Endodermal cell (in vitro differentiated cells): ENCODE measurements at regions not wholly inside any gene's neighbourhood (a gene's known extent, or its start where the extent isn't known, plus 50 kb on each side); places are given as distances from the start of the nearest gene placed in this dataset.

Experiments used
- DNase-seq: peaks from one replicate; pipeline ENCODE4 v3.0.0-alpha.2; 2017
- H3K27ac ChIP-seq: 2 replicates; pipeline ENCODE4 v1.5.1; 2013; ENCODE audit warnings: mild to moderate bottlenecking, low read depth, low read length, moderate library complexity
- H3K27me3 ChIP-seq: 2 replicates; pipeline ENCODE4 v1.6.1; 2013; ENCODE audit warnings: mild to moderate bottlenecking, low read length, moderate library complexity; ENCODE audit not compliant: insufficient read depth, control insufficient read depth, poor library complexity, severe bottlenecking
- H3K36me3 ChIP-seq: 2 replicates; pipeline ENCODE4 v1.7.0; 2013; ENCODE audit warnings: mild to moderate bottlenecking, low read length, moderate library complexity; ENCODE audit not compliant: control insufficient read depth, insufficient read depth
- H3K4me1 ChIP-seq: one replicate; pipeline ENCODE4 v1.7.0; 2013; ENCODE audit warnings: low read length; ENCODE audit not compliant: control insufficient read depth, insufficient read depth
- H3K4me3 ChIP-seq: 2 replicates; pipeline ENCODE4 v1.5.1; 2013; ENCODE audit warnings: mild to moderate bottlenecking, low read length, moderate library complexity
- H3K9ac ChIP-seq: 2 replicates; pipeline ENCODE4 v1.6.1; 2013; ENCODE audit warnings: mild to moderate bottlenecking, low read length, moderate library complexity; ENCODE audit not compliant: poor library complexity, severe bottlenecking; ENCODE audit errors: extremely low read depth
- H3K9me3 ChIP-seq: 2 replicates; pipeline ENCODE4 v1.6.1; 2013; ENCODE audit warnings: mild to moderate bottlenecking, low read length, moderate library complexity; ENCODE audit not compliant: control insufficient read depth
- H3K27ac Mint-ChIP-seq: 2 replicates; pipeline ENCODE4 v1.8.0; 2020; ENCODE audit warnings: mixed read lengths
- H3K27me3 Mint-ChIP-seq: 2 replicates; pipeline ENCODE4 v1.8.0; 2021; ENCODE audit warnings: mild to moderate bottlenecking, mixed read lengths; ENCODE audit not compliant: insufficient read depth
- H3K36me3 Mint-ChIP-seq: 2 replicates; pipeline ENCODE4 v1.8.0; 2020; ENCODE audit warnings: low read depth, mixed read lengths
- H3K4me1 Mint-ChIP-seq: 2 replicates; pipeline ENCODE4 v1.8.0; 2020; ENCODE audit warnings: mixed read lengths
- H3K4me3 Mint-ChIP-seq: 2 replicates; pipeline ENCODE4 v1.8.0; 2020; ENCODE audit warnings: mild to moderate bottlenecking, moderate library complexity, mixed read lengths
- H3K9me3 Mint-ChIP-seq: 2 replicates; pipeline ENCODE4 v1.8.0; 2020; ENCODE audit warnings: mild to moderate bottlenecking, mixed read lengths
- WGBS, 2 experiments: methylation state at CpG; one replicate each; pipeline versions ENCODE4 v1.1.5 to v1.1.7; 2013; ENCODE audit warnings: missing lambda C conversion rate in 2 of 2, mixed read lengths in 1 of 2; ENCODE audit not compliant: insufficient coverage in 1 of 2, insufficient read length in 1 of 2; 5-methylcytosine and 5-hydroxymethylcytosine counted together
- TF ChIP-seq, protein P1 (sequence below): fragments of 200-600 bp; sonication (generic); conservative IDR thresholded peaks from 2 replicates; pipeline ENCODE4 v1.5.0; 2021; ENCODE audit warnings: antibody characterized with exemption, mild to moderate bottlenecking

DNA sequence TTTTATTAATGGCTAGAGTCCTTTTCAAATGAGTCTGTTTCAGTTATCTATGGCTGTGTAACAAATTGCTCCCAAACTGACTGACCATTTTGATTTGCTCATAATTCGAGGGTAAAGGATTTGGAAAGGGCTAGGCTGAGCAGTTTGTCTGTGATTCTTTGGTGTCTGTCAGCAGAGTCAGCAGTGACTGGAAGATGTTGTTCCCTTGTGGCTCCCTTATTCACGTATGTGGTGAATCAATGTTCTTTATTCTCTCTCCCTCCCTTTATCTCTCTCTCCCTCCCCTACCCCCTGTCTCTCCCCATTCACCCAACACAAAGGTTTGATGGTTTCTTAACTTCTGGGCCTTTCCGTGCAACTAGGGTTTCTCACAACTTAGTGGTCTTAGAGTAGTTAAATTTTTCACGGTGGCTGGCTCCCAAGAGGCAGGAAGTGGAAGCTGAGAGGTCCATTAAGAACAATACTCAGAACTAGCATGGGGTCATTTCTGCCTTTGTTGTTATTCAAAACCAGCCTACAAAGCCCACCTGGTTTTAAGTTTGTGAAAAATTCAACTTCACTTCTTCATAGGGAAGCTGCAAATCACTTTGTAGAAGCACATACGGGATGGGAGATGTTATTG lies 772.5 kb upstream of the SLITRK1 start:
- no peaks in the 10 kb centered on the region for H3K4me1 ChIP-seq
- Mint-ChIP-seq H3K4me1 (no peaks in the 10 kb centered on the region), H3K36me3 (peaks cover 7% of the 10 kb centered on the region), H3K9me3 (peaks cover 17% of the 10 kb centered on the region), H3K4me3 (no peak overlapping the region), H3K27ac (peak overlapping the region; percentile 83), H3K27me3 (no peaks in the 10 kb centered on the region)
- H3K9ac ChIP-seq = no peak overlapping the region
- no peaks in the 10 kb centered on the region for H3K36me3 ChIP-seq
- peak; percentile 79 for DNase-seq
- no peak overlapping the region for H3K4me3 ChIP-seq
- no peaks in the 10 kb centered on the region for H3K27me3 ChIP-seq
- TF ChIP-seq, protein P1, sequence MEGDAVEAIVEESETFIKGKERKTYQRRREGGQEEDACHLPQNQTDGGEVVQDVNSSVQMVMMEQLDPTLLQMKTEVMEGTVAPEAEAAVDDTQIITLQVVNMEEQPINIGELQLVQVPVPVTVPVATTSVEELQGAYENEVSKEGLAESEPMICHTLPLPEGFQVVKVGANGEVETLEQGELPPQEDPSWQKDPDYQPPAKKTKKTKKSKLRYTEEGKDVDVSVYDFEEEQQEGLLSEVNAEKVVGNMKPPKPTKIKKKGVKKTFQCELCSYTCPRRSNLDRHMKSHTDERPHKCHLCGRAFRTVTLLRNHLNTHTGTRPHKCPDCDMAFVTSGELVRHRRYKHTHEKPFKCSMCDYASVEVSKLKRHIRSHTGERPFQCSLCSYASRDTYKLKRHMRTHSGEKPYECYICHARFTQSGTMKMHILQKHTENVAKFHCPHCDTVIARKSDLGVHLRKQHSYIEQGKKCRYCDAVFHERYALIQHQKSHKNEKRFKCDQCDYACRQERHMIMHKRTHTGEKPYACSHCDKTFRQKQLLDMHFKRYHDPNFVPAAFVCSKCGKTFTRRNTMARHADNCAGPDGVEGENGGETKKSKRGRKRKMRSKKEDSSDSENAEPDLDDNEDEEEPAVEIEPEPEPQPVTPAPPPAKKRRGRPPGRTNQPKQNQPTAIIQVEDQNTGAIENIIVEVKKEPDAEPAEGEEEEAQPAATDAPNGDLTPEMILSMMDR = no peak
- H3K9me3 ChIP-seq = no peaks in the 10 kb centered on the region
- WGBS, 2 experiments = 60 to 67% methylated on average over 1 to 4 of the region's 5 CpGs
- no peak overlapping the region for H3K27ac ChIP-seq

DNA sequence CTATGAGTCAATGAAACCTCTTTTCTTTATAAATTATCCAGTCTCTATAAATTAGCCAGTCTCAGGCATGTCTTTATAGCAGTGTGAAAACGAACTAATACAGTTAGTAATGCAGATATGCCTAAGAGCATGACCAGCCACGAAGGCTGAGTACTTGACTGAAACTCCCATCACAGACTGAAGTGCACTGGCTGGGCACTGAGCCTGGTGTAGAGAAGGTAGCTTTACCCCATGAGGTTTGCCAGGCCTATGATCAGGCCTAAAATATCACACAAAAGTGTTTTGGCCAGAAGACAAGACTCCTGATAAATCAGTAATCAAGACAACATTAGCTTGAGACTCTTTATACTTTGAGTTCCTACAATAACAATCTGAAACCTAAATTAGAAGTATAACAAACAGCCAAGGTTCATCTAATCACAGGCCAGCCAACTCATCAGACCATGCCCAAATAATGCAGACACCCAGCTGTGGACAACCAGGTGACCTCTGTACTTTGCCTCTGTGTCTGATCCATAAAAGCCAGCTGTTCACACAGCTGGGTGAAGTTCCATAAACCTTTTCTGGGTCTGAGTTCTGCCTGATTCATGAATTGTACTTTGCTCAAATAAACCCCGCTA lies 771.8 kb upstream of the SLITRK1 start:
- TF ChIP-seq, protein P1 = no peak
- no peaks in the 10 kb centered on the region for H3K9me3 ChIP-seq
- Mint-ChIP-seq H3K4me1 (no peaks in the 10 kb centered on the region), H3K27me3 (no peaks in the 10 kb centered on the region), H3K4me3 (no peak overlapping the region), H3K9me3 (peaks cover 17% of the 10 kb centered on the region), H3K27ac (no peak overlapping the region), H3K36me3 (peaks cover 7% of the 10 kb centered on the region)
- H3K4me1 ChIP-seq = no peaks in the 10 kb centered on the region
- DNase-seq = no peak
- H3K27ac ChIP-seq = no peak overlapping the region
- H3K9ac ChIP-seq = no peak overlapping the region
- H3K36me3 ChIP-seq = no peaks in the 10 kb centered on the region
- WGBS, 2 experiments = 87% methylated on average over 2 of the region's 3 CpGs; no CpG with 5 or more reads in 1 of the 2 experiments
- no peaks in the 10 kb centered on the region for H3K27me3 ChIP-seq
- H3K4me3 ChIP-seq = no peak overlapping the region

DNA sequence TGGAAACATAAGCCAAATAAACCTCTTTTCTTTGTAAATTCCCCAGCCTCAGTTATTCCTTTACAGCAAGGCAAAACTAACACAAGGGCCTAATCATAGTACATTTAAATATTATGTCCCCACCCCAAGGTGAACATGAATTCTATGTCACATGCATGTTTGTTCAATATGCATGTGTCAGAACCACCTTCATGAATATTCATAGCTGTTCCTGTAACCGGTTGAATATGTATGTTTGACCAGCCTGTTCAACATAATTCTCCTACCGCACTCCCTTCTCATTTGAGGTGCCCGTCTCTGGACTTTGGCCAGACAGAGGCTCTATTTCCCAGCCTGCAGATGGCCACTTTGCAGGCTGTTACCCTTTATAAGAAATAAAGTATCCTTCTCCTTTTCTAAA lies 769.4 kb upstream of the SLITRK1 start:
- H3K27ac Mint-ChIP-seq = no peak overlapping the region
- no peaks in the 10 kb centered on the region for H3K4me1 Mint-ChIP-seq
- peaks cover 7% of the 10 kb centered on the region for H3K36me3 Mint-ChIP-seq
- H3K9me3 Mint-ChIP-seq = peaks cover 17% of the 10 kb centered on the region
- Histone ChIP-seq H3K27ac (no peak overlapping the region), H3K9me3 (no peaks in the 10 kb centered on the region), H3K9ac (no peak overlapping the region), H3K4me3 (no peak overlapping the region), H3K4me1 (no peaks in the 10 kb centered on the region), H3K36me3 (no peaks in the 10 kb centered on the region), H3K27me3 (no peaks in the 10 kb centered on the region)
- DNase-seq = no peak
- WGBS, 2 experiments = 65 to 67% methylated on average over 3 of the region's 3 CpGs
- no peak overlapping the region for H3K4me3 Mint-ChIP-seq
- TF ChIP-seq, protein P1 = no peak
- no peaks in the 10 kb centered on the region for H3K27me3 Mint-ChIP-seq
